TTC549 (cell line): ENCODE measurements at regions not wholly inside any gene's neighbourhood (a gene's known extent, or its start where the extent isn't known, plus 50 kb on each side); places are given as distances from the start of the nearest gene placed in this dataset.
A peak's percentile ranks its signal among the peaks of the same experiment; 100 is the strongest.
"Not testable (repeated sequence)": the region's sequence is repeated elsewhere in the genome, so short reads cannot be mapped to it uniquely, and the experiment has no call there.

Experiments used
- FAIRE-seq: peaks from 2 replicates; lab custom pipeline; 2012; peaks lifted over from hg19 to GRCh38; lab: Jason Lieb, UNC

DNA sequence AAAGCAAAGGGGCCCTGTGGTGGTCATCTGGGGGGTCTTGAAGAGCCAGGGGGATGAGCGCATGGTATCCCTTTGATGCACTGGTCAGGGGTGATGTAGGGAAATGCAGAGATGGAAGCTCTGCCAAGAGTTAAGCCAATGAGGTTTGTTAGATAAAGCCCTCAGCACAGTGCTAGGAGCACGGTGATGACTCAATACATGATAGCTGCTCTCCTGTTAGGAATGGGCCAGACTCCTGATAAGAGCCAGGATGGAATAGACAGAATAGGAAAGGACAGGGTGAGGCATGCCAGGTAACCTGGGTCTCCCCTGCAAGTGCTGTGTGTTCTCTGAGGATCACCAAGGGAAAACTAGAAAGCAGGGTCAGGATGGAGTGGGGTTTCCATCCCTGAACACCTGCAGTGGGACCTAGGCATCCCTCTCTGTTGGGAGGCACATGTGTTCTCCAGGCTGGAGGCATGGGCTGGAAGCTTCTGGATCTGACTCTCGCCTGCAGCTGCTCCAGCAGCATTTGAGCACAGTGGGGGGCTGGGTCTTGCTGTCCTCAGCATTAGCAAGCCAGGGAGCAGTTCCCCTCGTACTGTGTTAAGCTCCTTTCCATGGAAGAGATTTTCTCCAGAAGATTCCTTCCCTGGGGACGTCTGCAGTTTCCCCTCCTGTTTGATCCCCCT, 71.8 kb upstream of the TIAM2 start:
- no peak for FAIRE-seq

DNA sequence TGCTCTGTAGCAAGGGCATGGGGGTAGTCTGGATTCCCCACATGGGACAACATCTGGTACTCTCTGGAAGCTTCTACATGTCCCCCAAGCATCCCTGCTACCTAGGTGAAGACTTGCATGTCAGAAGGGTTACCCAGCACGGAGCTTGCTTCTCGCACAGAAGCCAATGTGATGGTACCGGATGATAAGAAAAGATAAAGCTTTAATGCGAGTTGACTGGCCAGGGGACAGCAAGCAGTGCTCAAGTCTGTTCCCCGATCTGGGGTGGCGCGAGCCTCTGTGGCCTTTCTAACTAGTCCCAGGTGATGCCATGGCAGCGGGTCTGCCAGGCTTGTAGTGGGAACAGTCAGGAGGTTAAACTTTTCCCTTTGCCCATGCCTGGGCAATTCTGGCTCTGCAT, 70.0 kb upstream of the TIAM2 start:
- FAIRE-seq: no peak

DNA sequence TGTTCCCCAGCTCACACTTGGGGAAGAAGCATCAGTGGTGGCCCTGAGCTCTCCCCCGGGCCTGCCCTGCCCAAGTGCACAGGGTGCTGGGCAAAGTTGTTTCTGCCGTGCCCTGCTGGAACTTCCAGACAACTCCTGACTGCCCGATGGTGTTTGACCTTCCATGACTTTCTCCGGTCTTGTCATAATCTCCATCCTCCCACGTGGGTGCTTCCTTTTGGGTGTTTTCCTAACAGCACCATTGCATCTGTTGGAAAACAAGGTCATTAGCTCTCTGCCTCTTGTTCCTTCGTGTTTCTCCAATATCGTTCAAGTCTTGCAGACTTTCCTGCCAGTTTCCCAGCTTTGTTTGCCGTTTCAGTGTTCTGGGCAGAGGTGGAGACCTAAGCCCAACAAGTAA, 68.7 kb upstream of the TIAM2 start:
- FAIRE-seq: no peak

DNA sequence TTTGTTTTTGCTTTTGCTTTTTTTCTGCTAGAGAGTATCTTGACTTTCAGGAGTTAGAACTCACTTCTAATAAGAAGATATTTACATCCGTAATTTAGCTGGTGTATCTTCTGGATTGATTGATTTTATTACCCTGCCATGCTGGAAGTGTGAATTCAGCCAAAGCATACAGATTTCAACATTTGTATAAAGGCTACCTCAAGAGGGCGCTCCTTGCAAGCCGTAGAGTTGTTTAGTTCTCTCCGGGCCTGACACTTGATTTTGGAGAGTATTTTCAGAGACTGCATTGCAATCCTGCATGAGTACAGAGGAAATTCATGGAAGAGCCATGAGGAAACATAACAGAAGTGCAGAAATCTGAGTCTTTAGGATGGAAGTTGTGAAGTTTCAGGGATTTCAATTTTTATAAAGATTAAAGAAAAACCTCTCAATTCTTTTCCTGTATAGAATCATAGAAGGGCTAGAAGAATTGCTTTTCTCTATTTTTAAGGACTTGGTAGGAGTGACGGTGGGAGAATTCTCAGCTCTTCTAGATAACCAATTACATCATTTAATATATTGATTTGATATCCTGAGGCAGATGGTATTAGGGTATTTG, 66.7 kb upstream of the TIAM2 start:
- peak; percentile 75 for FAIRE-seq

DNA sequence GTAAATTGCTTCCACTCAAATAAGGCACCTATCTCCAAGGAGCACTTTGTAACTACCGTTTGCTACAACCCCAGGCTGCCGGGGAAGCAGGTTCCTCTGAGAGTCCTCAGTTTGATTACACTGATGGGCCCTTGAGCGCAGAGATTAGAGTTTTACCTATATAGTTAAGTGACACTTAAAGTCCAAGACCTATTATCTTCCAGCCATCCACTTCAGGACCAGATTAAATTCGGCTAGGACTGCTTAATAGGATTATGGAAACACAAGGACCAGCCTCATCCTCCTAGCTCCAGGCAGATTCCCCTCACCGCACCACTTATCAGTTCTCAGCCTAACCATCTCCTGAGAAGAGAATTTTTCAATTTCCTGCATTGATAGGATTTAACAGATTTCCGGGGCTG, 64.7 kb upstream of the TIAM2 start:
- no peak for FAIRE-seq

DNA sequence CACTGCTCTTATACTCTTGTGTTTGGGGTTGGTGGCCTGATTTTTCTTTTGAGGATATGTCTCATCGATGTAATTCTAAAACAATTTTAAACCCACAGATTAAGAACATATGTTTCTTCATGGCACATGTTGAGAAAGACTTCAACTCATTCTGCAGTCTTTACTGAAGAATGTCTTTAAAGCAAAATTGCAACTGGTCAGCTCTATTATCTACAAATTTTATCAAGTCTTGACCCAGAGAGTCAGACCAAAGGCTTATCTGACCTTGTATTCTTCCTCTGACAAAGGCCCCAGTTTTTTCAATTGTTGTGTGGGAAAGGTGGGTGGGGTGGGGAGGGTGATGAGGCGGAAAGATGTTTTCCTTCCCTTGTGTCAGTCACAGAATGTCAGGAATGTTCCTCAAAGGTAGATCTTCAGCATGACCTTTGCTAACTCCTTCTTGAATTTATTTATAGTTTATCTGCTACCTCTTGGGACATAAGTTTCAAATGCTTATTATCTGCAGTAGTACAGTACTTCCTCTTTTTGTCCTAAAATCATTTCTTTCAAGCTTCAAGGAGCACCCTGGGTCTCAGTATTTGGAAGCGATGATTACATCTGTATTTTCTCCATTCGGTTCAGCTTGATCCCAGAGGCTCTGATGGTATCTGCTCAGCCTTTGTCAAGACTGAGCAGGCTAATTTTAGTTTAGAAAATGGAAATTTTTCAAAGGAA, 63.2 kb upstream of the TIAM2 start:
- FAIRE-seq: no peak

DNA sequence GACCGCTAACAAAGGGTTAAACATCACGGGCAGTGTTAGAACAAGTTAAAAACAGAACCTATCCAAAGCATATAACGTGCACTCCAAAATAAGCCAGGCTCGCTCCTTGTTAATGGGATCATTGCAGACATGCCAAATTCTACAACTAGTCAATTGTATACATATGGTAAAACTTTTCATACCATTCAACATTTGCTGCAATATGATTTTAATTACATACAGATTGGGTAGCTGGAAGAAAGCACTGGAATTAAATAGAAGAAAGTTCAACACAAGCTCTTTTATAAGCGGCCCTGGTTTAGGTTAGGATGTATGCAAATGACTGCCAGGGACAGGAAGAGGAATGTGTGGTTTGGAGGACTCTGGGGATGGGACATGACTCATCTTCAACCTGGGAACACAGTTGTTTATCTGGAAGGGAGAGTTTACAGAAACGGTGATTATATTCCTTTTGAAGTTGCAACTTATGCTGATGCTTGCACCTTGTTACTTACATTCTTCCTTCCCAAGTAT, 62.5 kb upstream of the TIAM2 start:
- FAIRE-seq: no peak

DNA sequence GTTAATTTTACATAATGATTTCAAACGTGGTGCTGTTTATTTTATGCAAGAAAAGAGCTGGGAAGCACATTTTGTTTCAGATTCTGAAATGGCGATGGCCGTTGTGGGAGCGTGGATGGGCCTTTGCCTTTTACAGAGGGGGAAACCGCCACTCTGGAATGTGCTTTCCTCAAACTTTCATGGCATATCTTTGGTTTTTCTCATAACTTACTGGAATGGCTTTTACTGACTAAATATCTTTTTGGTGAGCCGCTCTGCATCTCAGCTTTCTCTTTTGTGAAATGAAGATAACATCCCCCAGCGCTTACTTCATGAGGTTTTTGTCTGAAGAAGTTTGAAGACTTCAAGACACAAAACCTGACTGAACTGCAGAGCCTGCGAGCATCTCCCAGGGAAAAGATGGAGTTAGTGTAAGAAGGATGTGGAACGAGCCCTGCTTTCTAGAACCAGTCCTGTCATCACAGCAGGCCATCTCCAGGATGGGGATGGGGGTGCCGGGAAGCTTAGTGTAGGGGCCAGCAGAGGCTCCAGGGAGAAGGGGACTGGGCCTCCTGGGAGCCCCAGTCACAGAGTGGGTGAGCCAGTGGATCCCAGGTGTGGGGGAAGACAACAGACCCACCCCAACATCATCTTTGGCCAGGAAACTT, 61.8 kb upstream of the TIAM2 start:
- no peak for FAIRE-seq

DNA sequence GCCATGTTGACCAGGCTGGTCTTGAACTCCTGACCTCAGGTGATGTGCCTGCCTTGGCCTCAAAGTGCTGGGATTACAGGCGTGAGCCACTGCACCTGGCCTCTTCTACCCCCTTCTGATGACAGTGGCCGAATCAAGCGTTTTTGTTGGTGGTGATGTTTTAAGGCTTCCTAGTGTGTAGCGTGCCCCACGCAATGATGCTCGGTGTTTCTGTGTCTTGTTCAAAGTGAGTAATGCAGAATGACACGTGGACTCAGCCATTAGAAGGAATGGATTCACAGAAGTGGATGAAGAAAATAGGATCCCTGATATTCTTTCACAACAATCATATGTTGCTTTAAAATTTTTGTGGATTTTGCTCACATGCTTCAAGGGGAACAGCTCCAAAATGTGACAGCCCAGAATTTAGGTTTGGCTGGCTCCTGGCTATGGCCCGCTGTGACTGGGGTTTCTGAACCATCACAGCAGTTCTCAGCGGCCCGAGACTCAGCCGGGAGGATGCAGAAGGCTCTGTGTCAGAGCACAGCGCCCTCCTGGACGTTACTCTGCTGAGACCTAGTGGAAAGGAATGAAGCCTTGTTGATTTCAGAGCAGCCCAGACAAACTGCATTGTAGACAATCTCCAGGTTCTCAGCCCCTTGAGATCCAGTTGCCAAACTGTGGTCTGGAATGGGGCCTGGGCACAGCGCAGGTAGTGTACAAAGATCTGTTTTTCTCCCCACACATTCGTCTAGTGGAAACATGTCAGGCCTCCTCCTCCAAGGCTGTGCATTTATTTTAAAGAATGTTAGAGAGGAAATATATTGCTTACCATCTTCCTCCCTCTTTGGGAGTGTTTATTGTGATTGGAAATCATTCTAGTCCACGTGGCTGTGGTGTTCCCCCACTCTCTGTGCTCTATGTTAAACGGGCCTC, 57.6 kb upstream of the TIAM2 start:
- no peak for FAIRE-seq

DNA sequence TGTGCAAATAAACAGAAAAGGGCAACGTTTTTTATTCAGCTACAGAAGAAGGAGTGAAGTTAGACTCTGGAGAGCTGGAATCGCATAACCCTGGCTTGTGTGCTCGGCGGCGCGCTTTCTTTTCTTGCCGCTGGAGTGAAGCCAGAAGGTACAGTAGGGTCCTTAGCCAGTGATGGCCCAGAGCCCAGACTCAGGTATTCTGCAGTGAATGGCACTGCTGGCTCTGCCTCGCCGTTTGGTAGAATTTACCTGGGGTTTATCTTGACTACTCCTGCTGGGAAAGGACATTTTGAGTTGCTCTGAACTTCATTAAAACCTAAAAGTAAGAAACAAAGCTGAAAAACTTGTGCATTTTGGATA, 56.9 kb upstream of the TIAM2 start:
- no peak for FAIRE-seq

DNA sequence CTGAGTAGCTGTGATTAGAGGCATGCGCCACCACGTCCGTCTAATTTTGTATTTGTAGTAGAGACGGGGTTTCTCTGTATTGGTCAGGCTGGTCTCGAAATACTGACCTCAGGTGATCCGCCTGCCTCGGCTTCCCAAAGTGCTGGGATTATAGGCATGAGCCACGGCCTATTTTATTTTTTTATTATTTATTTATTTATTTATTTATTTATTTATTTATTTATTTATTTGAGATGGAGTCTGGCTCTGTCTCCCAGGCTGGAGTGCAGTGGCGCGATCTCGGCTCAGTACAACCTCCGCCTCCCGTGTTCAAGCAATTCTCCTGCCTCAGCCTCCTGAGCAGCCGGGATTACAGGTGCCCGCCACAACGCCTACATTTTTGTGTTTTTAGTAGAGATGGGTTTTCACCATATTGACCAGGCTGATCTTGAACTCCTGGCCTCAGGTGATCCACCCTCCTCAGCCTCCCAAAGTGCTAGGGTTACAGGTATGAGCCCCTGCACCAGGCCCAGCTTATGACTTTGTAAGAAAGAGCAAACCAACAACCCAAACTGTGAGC, 56.3 kb upstream of the TIAM2 start:
- not testable (repeated sequence) for FAIRE-seq

DNA sequence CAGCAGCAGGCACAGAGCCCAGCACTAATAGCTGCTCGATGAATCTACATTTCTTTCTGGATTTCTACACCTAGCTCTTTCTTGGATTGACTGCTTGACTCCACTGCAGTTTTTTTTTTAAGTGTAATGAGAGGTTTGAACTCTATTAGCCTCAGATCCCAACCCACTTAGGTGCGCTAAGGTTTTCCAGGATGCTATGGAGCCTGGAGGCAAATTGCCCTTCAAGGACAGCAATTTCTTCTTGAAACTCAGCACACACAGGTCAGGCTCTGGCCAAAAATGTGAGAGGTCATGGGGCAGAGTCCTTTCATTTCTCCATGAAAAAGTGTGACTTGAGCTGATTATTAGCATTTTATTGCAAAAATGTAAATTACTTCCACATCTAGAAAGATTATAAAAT, 52.3 kb upstream of the TIAM2 start:
- FAIRE-seq: no peak

DNA sequence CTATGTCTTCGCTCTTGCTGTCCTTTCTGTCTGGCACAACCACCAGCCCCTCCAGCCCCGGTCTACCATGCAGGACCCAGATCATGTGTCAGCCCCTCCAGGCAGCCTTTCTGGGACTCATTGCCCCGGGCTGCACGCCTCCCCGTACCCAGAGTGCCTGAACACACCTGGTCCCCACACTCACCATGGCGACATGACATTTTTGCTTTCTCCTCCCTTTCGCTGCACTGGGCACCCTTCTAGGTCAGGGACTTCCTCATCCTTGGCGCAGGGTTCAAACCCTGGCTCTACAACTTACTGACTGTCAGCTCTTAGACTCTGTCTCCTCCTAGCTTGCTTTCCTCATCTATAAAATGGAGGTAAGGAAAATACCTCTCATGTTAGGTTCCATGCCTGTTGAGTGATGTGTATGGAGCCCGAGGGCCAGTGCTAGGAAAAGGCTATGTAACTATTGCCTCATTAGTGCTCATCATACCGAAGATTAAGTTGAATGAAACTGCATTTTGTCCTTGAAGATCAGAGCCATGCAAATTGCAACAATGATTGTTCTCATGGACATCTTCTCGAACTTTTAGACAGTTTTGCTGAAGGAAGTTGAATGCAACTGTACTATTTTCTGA, 49.7 kb upstream of the TIAM2 start:
- no peak for FAIRE-seq
